Activated effector memory CD4-positive, alpha-beta T cell treated with anti-CD3 and anti-CD28 coated beads, Interleukin-2, amount 50 U/mL, for 16 hours (primary cell): ENCODE measurements at regions not wholly inside any gene's neighbourhood (a gene's known extent, or its start where the extent isn't known, plus 50 kb on each side); places are given as distances from the start of the nearest gene placed in this dataset.
"Not testable (repeated sequence)": the region's sequence is repeated elsewhere in the genome, so short reads cannot be mapped to it uniquely, and the experiment has no call there.

Source experiments
- DNase-seq: peaks from one replicate; pipeline ENCODE4 v3.0.0-alpha.2; 2020

GRCh38 chr5:52623291-52623690, 164.4 kb upstream of the ITGA1 start:
- no peak for DNase-seq

- DNase-seq: no peak
These were observed 163.4 kb upstream of the ITGA1 start for GRCh38 chr5:52624291-52624690.

GRCh38 chr5:52626312-52626711, 161.4 kb upstream of the ITGA1 start:
- DNase-seq: no peak

DNA sequence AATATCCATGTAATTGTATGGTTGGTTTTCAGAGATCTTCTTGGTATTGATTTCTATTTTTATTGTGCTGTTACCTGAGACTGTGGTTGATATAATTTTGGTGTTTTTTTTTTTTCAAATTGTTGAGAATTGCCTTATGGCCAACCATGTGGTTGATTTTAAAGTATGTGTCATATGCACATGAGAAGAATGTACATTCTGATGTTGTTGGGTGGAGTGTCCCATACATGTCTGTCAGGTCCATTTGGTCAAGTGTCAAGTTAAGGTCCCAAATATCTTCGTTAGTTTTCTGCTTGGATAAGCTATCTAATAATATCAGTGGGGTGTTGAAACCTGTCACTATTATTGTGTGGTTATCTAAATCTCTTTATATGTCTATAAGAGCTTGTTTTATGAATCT, 160.0 kb upstream of the ITGA1 start:
- no peak for DNase-seq

GRCh38 chr5:52632281-52632680, 155.4 kb upstream of the ITGA1 start:
- DNase-seq: no peak

DNA sequence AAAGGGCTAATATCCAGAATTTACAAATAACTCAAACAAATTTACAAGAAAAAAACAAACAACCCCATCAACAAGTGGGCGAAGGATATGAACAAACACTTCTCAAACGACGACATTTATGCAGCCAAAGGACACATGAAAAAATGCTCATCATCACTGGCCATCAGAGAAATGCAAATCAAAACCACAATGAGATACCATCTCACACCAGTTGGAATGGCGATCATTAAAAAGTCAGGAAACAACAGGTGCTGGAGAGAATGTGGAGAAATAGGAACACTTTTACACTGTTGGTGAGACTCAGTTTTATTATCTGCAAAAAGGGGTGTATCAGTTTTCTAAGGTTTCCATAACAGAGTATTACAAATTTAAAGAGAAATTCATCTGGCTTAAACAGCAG, 153.5 kb upstream of the ITGA1 start:
- DNase-seq: not testable (repeated sequence)

DNA sequence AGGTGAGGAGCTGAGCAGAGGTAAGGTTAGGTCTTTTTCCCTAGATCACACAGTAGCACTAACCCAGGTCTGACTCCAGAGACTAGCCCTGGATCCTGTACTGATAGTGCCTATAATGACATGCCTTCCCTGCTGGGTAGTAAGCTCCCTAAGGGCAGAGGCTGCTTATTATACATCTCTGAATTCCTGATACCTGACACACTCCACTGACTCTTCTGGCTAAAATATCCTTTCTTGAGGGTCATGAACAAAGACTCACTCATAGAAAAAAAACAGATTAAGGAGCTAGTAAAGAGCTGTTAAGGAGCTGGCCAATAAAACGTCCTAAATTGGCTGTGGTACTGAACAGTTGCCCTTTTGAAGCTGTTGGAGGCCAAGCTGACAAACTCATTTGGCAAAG, 149.0 kb upstream of the ITGA1 start:
- DNase-seq: no peak

- DNase-seq: no peak
These were observed 139.0 kb upstream of the ITGA1 start for GRCh38 chr5:52648726-52649125.

GRCh38 chr5:52655163-52655562, 132.6 kb upstream of the ITGA1 start:
- DNase-seq: no peak

GRCh38 chr5:52656569-52657246, 131.0 kb upstream of the ITGA1 start:
- DNase-seq: no peak

GRCh38 chr5:52657247-52657645, 130.5 kb upstream of the ITGA1 start:
- no peak for DNase-seq

- no peak for DNase-seq
These were observed 129.5 kb upstream of the ITGA1 start for GRCh38 chr5:52658246-52658645.

DNA sequence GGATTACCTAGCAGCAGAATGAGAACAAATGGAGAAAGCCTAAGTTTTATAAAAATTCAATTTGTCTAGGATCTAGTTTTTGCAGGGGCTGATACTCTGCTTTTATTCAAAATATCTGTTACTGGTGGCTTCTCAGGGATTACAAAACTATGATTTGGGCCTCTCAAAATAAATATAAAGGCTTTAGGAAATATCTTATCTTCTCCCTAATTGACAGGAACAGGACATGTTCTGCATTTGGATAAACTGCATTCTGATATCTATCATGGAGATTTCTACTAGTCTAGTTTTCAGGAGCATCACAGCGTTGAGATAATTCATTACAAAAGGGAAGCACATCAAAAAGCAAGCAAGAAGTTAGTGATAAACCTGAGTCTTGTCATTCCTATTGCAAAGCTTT, 127.1 kb upstream of the ITGA1 start:
- no peak for DNase-seq

DNA sequence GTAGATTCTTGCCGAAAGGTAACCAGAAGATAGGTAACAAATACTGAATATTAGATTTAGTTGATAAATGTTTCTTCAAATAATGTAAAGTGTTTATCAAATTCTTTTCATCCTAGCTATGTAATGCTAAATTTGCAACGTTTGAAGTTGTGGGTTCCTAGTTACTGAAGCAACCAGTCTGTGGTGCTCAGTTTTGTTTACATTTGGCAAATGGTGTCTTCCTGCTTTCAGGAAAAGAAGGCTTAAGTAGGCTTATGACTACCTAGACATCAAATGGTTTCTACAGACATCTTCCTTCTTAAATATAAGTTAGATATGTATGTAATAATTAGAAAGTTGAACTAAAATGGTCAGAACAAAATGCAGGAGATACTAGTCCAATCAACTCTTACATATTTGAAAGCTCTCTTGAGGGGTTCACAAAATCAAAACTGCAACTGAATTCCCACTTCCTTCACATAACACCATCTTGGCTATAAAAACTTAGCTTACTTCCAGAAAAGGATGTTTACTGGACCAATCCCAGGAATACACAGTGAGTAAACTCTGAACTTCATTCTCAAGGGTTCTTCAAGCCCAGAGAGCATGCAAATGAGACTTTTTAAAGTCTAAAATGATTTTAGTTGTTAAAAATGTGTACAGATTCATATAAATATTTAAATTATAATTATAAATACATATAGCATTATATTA, 125.7 kb upstream of the ITGA1 start:
- no peak for DNase-seq

GRCh38 chr5:52665559-52665958, 122.2 kb upstream of the ITGA1 start:
- DNase-seq: no peak

- no peak for DNase-seq
These were observed 119.6 kb upstream of the ITGA1 start for GRCh38 chr5:52668139-52668538.

GRCh38 chr5:52668544-52669185, 119.1 kb upstream of the ITGA1 start:
- no peak for DNase-seq

DNA sequence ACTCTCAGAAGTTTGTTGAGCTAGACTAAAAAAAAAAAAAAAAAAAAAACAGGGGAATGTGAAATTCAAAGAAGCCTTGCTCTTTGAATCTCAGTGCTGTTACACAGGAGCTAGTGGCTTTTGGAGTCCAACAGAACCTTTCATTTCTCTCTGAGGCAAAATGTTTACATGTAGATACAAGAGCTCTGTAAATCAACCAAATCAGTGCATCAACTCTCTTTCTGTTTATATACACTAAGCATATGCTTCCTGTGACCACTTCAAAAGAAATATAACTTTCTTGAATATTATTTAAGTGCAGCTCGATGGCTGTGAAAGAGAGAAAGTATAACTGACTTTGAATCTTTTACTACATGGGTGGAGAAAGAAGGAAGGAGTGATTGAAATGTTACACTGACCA, 115.3 kb upstream of the ITGA1 start:
- no peak for DNase-seq

DNA sequence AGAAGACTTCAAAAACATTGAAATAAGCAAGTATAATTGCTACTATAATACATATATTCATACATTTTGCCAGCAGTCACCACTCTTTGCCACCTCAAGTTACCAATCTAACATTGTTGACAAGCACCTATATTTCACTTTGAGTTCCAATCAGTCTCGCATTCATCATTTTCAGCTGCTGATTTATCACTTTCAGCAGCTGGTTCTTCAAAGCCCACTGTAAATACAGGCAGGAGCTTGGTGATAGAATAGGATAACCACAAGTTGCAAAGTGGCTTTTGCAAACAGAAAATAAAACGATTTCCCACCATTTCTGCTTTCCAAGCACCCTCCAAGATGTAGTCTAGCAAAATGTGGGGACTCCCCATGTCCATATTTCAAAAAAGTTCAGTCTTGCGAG, 114.2 kb upstream of the ITGA1 start:
- DNase-seq: no peak

- no peak for DNase-seq
These were observed 112.7 kb upstream of the ITGA1 start for GRCh38 chr5:52674815-52675545.

- no peak for DNase-seq
These were observed 105.2 kb upstream of the ITGA1 start for GRCh38 chr5:52682492-52682891.

- no peak for DNase-seq
These were observed 103.7 kb upstream of the ITGA1 start for GRCh38 chr5:52684051-52684450.

- no peak for DNase-seq
These were observed 102.2 kb upstream of the ITGA1 start for GRCh38 chr5:52685566-52685965.

DNA sequence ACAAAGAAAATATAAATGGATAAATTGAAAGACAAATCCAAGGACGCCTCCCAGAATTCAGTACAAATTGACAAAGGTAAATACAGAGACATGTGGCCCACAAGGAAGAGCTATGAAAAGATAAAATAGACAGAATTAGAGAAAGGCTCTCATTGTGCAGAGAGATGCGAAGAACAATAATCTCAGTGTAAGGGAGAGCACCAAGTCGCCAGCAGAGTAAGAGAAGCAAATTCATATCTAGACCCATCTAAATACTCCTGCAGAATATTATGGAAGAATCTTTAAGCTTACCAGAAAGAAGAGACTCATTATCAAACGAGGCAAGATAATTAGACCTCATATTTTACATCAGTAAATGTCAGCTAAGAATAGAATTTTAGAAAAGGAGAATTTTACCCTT, 101.7 kb upstream of the ITGA1 start:
- DNase-seq: no peak
